Mammary epithelial cell (primary cell): ENCODE measurements at regions not wholly inside any gene's neighbourhood (a gene's known extent, or its start where the extent isn't known, plus 50 kb on each side); places are given as distances from the start of the nearest gene placed in this dataset.

Source experiments
- CTCF ChIP-seq, 2 donors: IDR thresholded peaks in 1 of 2; conservative IDR thresholded peaks in 1 of 2; 2 replicates each; pipeline ENCODE4 v1.5.1; 2011 to 2012; ENCODE audit warnings: inconsistent platforms in 2 of 2, low read length in 2 of 2, mild to moderate bottlenecking in 2 of 2, control low read depth in 1 of 2, low read depth in 1 of 2; ENCODE audit not compliant: insufficient read depth in 1 of 2; ENCODE audit errors: extremely low read depth in 1 of 2
- EZH2 ChIP-seq: IDR thresholded peaks from 2 replicates; pipeline ENCODE4 v1.6.1; 2012; ENCODE audit warnings: low read length, inconsistent platforms, borderline replicate concordance

GRCh38 chr22:27151407-27151806 lies 494.0 kb downstream of the MIAT start:
- TF ChIP-seq CTCF (conservative IDR thresholded peaks at IDR 0.05 in 1 of 2, IDR thresholded peaks at IDR 0.05 in 1 of 2; ENCODE audit: extremely low read depth in 1 of 2, insufficient read depth in 1 of 2, low read depth in 1 of 2, low read length in 2 of 2) (no peak), EZH2 (no peak)
